WTC11 (cell line): ENCODE measurements at regions not wholly inside any gene's neighbourhood (a gene's known extent, or its start where the extent isn't known, plus 50 kb on each side); places are given as distances from the start of the nearest gene placed in this dataset.

ENCODE experiments used
- ATAC-seq: fragments of 200-7000 bp; cut with Tn5 transposase; 2 replicates; pipeline ENCODE4 v1.10.0; 2021; ENCODE audit warnings: mild to moderate bottlenecking, moderate library complexity
- CTCF ChIA-PET: fragments of 300-600 bp; sonication (Branson Sonifier 250); formaldehyde crosslinking; loops from one replicate; lab custom pipeline; 2021; ENCODE audit warnings: antibody characterized with exemption; lab: Charles Lee
- POLR2A ChIA-PET: fragments of 350-600 bp; sonication (Branson Sonifier 250); formaldehyde crosslinking; loops from one replicate; lab custom pipeline; 2021; ENCODE audit warnings: antibody characterized with exemption; lab: Charles Lee
- DNase-seq: peaks from one replicate; pipeline ENCODE4 v3.0.0; 2021; ENCODE audit warnings: low spot score
- H3K27ac Mint-ChIP-seq: 2 replicates; pipeline ENCODE4 v1.8.0; 2021; ENCODE audit warnings: mixed read lengths
- H3K27me3 Mint-ChIP-seq: 2 replicates; pipeline ENCODE4 v1.8.0; 2021; ENCODE audit warnings: low read depth, mild to moderate bottlenecking, moderate library complexity, mixed read lengths
- H3K36me3 Mint-ChIP-seq: 2 replicates; pipeline ENCODE4 v1.8.0; 2021; ENCODE audit warnings: mixed read lengths
- H3K4me1 Mint-ChIP-seq: 2 replicates; pipeline ENCODE4 v1.8.0; 2022; ENCODE audit warnings: mixed read lengths
- H3K4me3 Mint-ChIP-seq: 2 replicates; pipeline ENCODE4 v1.8.0; 2021; ENCODE audit warnings: mild to moderate bottlenecking, moderate library complexity, mixed read lengths
- H3K9me3 Mint-ChIP-seq: 2 replicates; pipeline ENCODE4 v1.8.0; 2021; ENCODE audit warnings: mixed read lengths
- ETV6 ChIP-seq: sonication (generic); formaldehyde crosslinking; IDR thresholded peaks from 2 replicates; pipeline ENCODE4 v1.8.1; 2022; ENCODE audit warnings: mild to moderate bottlenecking, missing genetic modification reagents
- JAZF1 ChIP-seq: fragments of 250-450 bp; sonication (Bioruptor Pico); IDR thresholded peaks from 2 replicates; pipeline ENCODE4 v1.9.0; 2021; ENCODE audit warnings: moderate library complexity, mild to moderate bottlenecking, inconsistent platforms
- KAT7 ChIP-seq: sonication (generic); formaldehyde crosslinking; IDR thresholded peaks from 2 replicates; pipeline ENCODE4 v1.8.1; 2023; ENCODE audit warnings: missing genetic modification reagents, mild to moderate bottlenecking, borderline replicate concordance
- NFE2L1 ChIP-seq: sonication (generic); formaldehyde crosslinking; IDR thresholded peaks from 2 replicates; pipeline ENCODE4 v1.8.1; 2023; ENCODE audit warnings: missing genetic modification reagents
- PRRX2 ChIP-seq: fragments of 250-450 bp; sonication (Bioruptor Pico); IDR thresholded peaks from 2 replicates; pipeline ENCODE4 v1.8.0; 2021; ENCODE audit warnings: mild to moderate bottlenecking
- RELA ChIP-seq: sonication (generic); formaldehyde crosslinking; IDR thresholded peaks from 2 replicates; pipeline ENCODE4 v1.8.1; 2022; ENCODE audit warnings: missing genetic modification reagents, mild to moderate bottlenecking, borderline replicate concordance
- ZNF121 ChIP-seq: sonication (generic); formaldehyde crosslinking; IDR thresholded peaks from 2 replicates; pipeline ENCODE4 v1.8.0; 2023; ENCODE audit warnings: missing genetic modification reagents
- ZNF423 ChIP-seq: fragments of 250-450 bp; sonication (Bioruptor Pico); IDR thresholded peaks from 2 replicates; pipeline ENCODE4 v2.1.2; 2022; ENCODE audit warnings: mild to moderate bottlenecking, moderate library complexity
- TF ChIP-seq, protein P1 (sequence below): sonication (generic); formaldehyde crosslinking; IDR thresholded peaks from 2 replicates; pipeline ENCODE4 v1.8.0; 2023; ENCODE audit warnings: missing genetic modification reagents
- TF ChIP-seq, protein P2 (sequence below): fragments of 250-450 bp; sonication (Bioruptor Pico); IDR thresholded peaks from 2 replicates; pipeline ENCODE4 v1.8.0; 2021; ENCODE audit warnings: mild to moderate bottlenecking
- TF ChIP-seq, protein P3 (sequence below): sonication (generic); formaldehyde crosslinking; conservative IDR thresholded peaks from 2 replicates; pipeline ENCODE4 v1.8.1; 2023; ENCODE audit warnings: mild to moderate bottlenecking, low read depth, missing genetic modification reagents, moderate library complexity
- TF ChIP-seq, protein P4 (sequence below): sonication (generic); formaldehyde crosslinking; IDR thresholded peaks from 2 replicates; pipeline ENCODE4 v1.8.0; 2022; ENCODE audit warnings: mild to moderate bottlenecking, missing genetic modification reagents
- TF ChIP-seq, protein P5 (sequence below): fragments of 250-450 bp; sonication (Bioruptor Pico); IDR thresholded peaks from 2 replicates; pipeline ENCODE4 v1.9.0; 2021; ENCODE audit warnings: mild to moderate bottlenecking, borderline replicate concordance
- TF ChIP-seq, protein P6 (sequence below): sonication (generic); formaldehyde crosslinking; IDR thresholded peaks from 2 replicates; pipeline ENCODE4 v1.8.1; 2022; ENCODE audit warnings: low read depth, mild to moderate bottlenecking, moderate library complexity, missing genetic modification reagents, borderline replicate concordance
- TF ChIP-seq, protein P7 (sequence below): fragments of 250-450 bp; sonication (Bioruptor Pico); IDR thresholded peaks from 2 replicates; pipeline ENCODE4 v2.1.2; 2022; ENCODE audit warnings: mild to moderate bottlenecking, moderate library complexity
- TF ChIP-seq, protein P8 (sequence below): sonication (generic); formaldehyde crosslinking; IDR thresholded peaks from 2 replicates; pipeline ENCODE4 v1.8.1; 2023; ENCODE audit warnings: mild to moderate bottlenecking, moderate library complexity, missing genetic modification reagents

DNA sequence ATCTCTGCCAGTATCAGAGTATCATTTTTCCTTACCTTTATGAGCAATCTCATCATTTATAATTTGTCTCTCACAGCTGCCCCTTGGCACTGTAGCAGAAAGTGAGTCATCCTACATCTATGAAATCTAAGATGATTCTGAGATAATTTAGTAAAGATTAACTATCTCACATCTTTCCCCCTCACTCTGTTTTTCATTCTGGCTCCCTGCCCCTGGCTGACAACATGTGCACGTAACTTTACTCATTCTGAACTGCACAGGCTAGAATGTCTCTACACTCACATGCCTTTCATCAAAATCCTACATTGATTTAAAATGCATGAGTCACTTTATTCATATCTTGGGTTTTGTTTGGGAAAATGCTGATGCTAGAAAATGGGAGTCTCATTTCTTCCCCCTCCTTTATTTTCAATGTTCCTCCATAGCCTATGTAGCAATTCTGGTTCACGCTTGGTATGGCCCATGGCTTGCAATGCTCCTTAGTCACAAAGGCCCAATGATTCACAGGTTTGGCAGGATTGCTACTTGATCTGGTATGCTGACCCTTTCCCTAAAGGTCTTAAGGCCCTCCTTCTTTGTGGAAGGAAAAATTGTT lies 838.5 kb downstream of the TUSC7 start (continued):
- TF ChIP-seq, protein P1, sequence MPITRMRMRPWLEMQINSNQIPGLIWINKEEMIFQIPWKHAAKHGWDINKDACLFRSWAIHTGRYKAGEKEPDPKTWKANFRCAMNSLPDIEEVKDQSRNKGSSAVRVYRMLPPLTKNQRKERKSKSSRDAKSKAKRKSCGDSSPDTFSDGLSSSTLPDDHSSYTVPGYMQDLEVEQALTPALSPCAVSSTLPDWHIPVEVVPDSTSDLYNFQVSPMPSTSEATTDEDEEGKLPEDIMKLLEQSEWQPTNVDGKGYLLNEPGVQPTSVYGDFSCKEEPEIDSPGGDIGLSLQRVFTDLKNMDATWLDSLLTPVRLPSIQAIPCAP (CRISPR knock-in tag) = no peak
- TF ChIP-seq, protein P2, sequence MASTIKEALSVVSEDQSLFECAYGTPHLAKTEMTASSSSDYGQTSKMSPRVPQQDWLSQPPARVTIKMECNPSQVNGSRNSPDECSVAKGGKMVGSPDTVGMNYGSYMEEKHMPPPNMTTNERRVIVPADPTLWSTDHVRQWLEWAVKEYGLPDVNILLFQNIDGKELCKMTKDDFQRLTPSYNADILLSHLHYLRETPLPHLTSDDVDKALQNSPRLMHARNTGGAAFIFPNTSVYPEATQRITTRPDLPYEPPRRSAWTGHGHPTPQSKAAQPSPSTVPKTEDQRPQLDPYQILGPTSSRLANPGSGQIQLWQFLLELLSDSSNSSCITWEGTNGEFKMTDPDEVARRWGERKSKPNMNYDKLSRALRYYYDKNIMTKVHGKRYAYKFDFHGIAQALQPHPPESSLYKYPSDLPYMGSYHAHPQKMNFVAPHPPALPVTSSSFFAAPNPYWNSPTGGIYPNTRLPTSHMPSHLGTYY (CRISPR knock-in tag) = no peak
- TF ChIP-seq ZNF423 (CRISPR knock-in tag) (no peak), KAT7 (no peak), ZNF121 (CRISPR knock-in tag) (no peak), JAZF1 (CRISPR knock-in tag) (no peak), RELA (CRISPR knock-in tag) (no peak), NFE2L1 (CRISPR knock-in tag) (no peak)
- TF ChIP-seq, protein P3, sequence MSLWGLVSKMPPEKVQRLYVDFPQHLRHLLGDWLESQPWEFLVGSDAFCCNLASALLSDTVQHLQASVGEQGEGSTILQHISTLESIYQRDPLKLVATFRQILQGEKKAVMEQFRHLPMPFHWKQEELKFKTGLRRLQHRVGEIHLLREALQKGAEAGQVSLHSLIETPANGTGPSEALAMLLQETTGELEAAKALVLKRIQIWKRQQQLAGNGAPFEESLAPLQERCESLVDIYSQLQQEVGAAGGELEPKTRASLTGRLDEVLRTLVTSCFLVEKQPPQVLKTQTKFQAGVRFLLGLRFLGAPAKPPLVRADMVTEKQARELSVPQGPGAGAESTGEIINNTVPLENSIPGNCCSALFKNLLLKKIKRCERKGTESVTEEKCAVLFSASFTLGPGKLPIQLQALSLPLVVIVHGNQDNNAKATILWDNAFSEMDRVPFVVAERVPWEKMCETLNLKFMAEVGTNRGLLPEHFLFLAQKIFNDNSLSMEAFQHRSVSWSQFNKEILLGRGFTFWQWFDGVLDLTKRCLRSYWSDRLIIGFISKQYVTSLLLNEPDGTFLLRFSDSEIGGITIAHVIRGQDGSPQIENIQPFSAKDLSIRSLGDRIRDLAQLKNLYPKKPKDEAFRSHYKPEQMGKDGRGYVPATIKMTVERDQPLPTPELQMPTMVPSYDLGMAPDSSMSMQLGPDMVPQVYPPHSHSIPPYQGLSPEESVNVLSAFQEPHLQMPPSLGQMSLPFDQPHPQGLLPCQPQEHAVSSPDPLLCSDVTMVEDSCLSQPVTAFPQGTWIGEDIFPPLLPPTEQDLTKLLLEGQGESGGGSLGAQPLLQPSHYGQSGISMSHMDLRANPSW (CRISPR knock-in tag) = no peak
- TF ChIP-seq, protein P4, sequence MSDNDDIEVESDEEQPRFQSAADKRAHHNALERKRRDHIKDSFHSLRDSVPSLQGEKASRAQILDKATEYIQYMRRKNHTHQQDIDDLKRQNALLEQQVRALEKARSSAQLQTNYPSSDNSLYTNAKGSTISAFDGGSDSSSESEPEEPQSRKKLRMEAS (CRISPR knock-in tag) = no peak
- TF ChIP-seq, protein P5, sequence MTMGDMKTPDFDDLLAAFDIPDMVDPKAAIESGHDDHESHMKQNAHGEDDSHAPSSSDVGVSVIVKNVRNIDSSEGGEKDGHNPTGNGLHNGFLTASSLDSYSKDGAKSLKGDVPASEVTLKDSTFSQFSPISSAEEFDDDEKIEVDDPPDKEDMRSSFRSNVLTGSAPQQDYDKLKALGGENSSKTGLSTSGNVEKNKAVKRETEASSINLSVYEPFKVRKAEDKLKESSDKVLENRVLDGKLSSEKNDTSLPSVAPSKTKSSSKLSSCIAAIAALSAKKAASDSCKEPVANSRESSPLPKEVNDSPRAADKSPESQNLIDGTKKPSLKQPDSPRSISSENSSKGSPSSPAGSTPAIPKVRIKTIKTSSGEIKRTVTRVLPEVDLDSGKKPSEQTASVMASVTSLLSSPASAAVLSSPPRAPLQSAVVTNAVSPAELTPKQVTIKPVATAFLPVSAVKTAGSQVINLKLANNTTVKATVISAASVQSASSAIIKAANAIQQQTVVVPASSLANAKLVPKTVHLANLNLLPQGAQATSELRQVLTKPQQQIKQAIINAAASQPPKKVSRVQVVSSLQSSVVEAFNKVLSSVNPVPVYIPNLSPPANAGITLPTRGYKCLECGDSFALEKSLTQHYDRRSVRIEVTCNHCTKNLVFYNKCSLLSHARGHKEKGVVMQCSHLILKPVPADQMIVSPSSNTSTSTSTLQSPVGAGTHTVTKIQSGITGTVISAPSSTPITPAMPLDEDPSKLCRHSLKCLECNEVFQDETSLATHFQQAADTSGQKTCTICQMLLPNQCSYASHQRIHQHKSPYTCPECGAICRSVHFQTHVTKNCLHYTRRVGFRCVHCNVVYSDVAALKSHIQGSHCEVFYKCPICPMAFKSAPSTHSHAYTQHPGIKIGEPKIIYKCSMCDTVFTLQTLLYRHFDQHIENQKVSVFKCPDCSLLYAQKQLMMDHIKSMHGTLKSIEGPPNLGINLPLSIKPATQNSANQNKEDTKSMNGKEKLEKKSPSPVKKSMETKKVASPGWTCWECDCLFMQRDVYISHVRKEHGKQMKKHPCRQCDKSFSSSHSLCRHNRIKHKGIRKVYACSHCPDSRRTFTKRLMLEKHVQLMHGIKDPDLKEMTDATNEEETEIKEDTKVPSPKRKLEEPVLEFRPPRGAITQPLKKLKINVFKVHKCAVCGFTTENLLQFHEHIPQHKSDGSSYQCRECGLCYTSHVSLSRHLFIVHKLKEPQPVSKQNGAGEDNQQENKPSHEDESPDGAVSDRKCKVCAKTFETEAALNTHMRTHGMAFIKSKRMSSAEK = no peak

DNA sequence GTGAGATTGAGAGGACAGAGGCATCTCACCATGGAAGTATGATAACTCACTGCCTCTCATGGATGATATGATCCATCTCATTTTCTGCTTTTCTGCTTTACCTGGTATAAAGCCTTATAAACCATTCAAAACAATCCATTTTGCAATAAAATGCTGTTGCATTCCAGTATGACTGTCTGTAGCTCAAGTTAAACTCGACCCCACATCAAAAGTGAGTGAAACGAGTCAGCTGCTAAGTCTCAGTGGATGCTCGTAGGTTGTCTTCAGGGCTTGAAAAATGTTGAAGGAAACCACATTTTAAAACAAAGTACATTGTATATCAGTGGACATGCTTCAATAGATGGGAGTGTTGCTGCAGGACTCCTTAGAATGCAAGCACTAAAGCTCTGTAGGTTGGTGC lies 839.0 kb downstream of the TUSC7 start:
- no peaks in the 10 kb centered on the region for H3K9me3 Mint-ChIP-seq
- H3K4me3 Mint-ChIP-seq = no peak overlapping the region
- ChIA-PET CTCF (interaction anchor here (1.2 kb wide), 1 partner anchor 778 kb away, joined by 4 read pairs; no protein-coding TSS in a partner anchor), POLR2A (no interaction called here)
- DNase-seq (no peak), ATAC-seq (no peak)
- H3K27me3 Mint-ChIP-seq = no peaks in the 10 kb centered on the region
- no peaks in the 10 kb centered on the region for H3K36me3 Mint-ChIP-seq
- H3K27ac Mint-ChIP-seq = no peak overlapping the region
- H3K4me1 Mint-ChIP-seq = no peaks in the 10 kb centered on the region
- TF ChIP-seq, protein P6, sequence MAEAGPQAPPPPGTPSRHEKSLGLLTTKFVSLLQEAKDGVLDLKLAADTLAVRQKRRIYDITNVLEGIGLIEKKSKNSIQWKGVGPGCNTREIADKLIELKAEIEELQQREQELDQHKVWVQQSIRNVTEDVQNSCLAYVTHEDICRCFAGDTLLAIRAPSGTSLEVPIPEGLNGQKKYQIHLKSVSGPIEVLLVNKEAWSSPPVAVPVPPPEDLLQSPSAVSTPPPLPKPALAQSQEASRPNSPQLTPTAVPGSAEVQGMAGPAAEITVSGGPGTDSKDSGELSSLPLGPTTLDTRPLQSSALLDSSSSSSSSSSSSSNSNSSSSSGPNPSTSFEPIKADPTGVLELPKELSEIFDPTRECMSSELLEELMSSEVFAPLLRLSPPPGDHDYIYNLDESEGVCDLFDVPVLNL (CRISPR knock-in tag) = no peak
- TF ChIP-seq, protein P7, sequence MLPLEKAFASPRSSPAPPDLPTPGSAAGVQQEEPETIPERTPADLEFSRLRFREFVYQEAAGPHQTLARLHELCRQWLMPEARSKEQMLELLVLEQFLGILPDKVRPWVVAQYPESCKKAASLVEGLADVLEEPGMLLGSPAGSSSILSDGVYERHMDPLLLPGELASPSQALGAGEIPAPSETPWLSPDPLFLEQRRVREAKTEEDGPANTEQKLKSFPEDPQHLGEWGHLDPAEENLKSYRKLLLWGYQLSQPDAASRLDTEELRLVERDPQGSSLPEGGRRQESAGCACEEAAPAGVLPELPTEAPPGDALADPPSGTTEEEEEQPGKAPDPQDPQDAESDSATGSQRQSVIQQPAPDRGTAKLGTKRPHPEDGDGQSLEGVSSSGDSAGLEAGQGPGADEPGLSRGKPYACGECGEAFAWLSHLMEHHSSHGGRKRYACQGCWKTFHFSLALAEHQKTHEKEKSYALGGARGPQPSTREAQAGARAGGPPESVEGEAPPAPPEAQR (CRISPR knock-in tag) = no peak
- TF ChIP-seq, protein P1 (CRISPR knock-in tag) = no peak
- TF ChIP-seq PRRX2 (no peak), ETV6 (no peak)
- TF ChIP-seq, protein P3 (CRISPR knock-in tag) = no peak
- TF ChIP-seq, protein P8, sequence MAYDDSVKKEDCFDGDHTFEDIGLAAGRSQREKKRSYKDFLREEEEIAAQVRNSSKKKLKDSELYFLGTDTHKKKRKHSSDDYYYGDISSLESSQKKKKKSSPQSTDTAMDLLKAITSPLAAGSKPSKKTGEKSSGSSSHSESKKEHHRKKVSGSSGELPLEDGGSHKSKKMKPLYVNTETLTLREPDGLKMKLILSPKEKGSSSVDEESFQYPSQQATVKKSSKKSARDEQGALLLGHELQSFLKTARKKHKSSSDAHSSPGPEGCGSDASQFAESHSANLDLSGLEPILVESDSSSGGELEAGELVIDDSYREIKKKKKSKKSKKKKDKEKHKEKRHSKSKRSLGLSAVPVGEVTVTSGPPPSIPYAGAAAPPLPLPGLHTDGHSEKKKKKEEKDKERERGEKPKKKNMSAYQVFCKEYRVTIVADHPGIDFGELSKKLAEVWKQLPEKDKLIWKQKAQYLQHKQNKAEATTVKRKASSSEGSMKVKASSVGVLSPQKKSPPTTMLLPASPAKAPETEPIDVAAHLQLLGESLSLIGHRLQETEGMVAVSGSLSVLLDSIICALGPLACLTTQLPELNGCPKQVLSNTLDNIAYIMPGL = no peak
